HepG2 (cell line): ENCODE measurements at regions not wholly inside any gene's neighbourhood (a gene's known extent, or its start where the extent isn't known, plus 50 kb on each side); places are given as distances from the start of the nearest gene placed in this dataset.

Experiments
- ATAC-seq: fragments of 200-7000 bp; cut with Tn5 transposase; 3 replicates; pipeline ENCODE4 v1.9.1; 2020; ENCODE audit warnings: mild to moderate bottlenecking, moderate library complexity
- BruUV-seq: library from RNA; stranded (reverse); fragments of 400-500 nt; replicated peaks from 2 replicates; lab custom pipeline; 2021; lab: Mats Ljungman, UMichigan
- CTCF ChIA-PET: fragments of 300-600 bp; formaldehyde crosslinking; extraction: SDS; loops from one replicate; lab custom pipeline; 2021; ENCODE audit warnings: low total read pairs, inconsistent platforms, low intra/inter-chr PET ratio; lab: Yijun Ruan, JAX
- POLR2A ChIA-PET: fragments of 350-600 bp; sonication (Branson Sonifier 250); formaldehyde crosslinking; loops from one replicate; lab custom pipeline; 2020; ENCODE audit warnings: antibody characterized with exemption, inconsistent platforms; lab: Yijun Ruan, JAX
- DNase-seq: peaks from one replicate; pipeline ENCODE4 v3.0.0-alpha.2; 2015; ENCODE audit warnings: low spot score
- FAIRE-seq: peaks from 3 replicates; lab custom pipeline; 2011; peaks lifted over from hg19 to GRCh38; lab: Jason Lieb, UNC
- H2AFZ ChIP-seq: one replicate; pipeline ENCODE4 v1.6.1; 2011; ENCODE audit warnings: low read length, inconsistent platforms
- H3K27ac ChIP-seq: fragments of 300-600 bp; 3 replicates; pipeline ENCODE4 v1.8.0; 2011; ENCODE audit warnings: mixed run types, mild to moderate bottlenecking, mixed read lengths, low read length, inconsistent platforms; ENCODE audit not compliant: insufficient read depth; ENCODE audit errors: extremely low read length
- H3K27me3 ChIP-seq, 2 experiments: fragments of 200-600 bp in 1 of 2; 2 replicates in 1 of 2; 3 replicates in 1 of 2; pipeline versions ENCODE4 v1.6.0 to v1.8.0; 2011; ENCODE audit warnings: low read length in 2 of 2, mild to moderate bottlenecking in 2 of 2, moderate library complexity in 2 of 2, inconsistent platforms in 1 of 2; ENCODE audit not compliant: insufficient read depth in 2 of 2, control insufficient read depth in 1 of 2
- H3K36me3 ChIP-seq, 2 experiments: fragments of 200-600 bp in 1 of 2; replicated peaks in 1 of 2; 2 replicates in 1 of 2; 3 replicates in 1 of 2; pipeline versions ENCODE4 v1.5.1 to v1.8.0; 2011; ENCODE audit warnings: low read length in 2 of 2, inconsistent platforms in 1 of 2; ENCODE audit not compliant: insufficient read depth in 2 of 2, control insufficient read depth in 1 of 2
- H3K4me1 ChIP-seq: 2 replicates; pipeline ENCODE4 v1.5.1; 2012; ENCODE audit warnings: low read length, inconsistent platforms; ENCODE audit not compliant: insufficient read depth
- H3K4me2 ChIP-seq: 2 replicates; pipeline ENCODE4 v1.6.0; 2011; ENCODE audit warnings: low read depth, low read length, inconsistent platforms
- H3K4me3 ChIP-seq, 3 experiments: fragments of 200-600 bp in 1 of 3; sonication (generic), shearing (Covaris generic) in 1 of 3; replicated peaks in 1 of 3; 2 replicates each; pipeline ENCODE4 v1.5.1; 2011 to 2016; ENCODE audit warnings: low read length in 3 of 3, inconsistent platforms in 2 of 3, low read depth in 2 of 3, mild to moderate bottlenecking in 2 of 3, control low read depth in 1 of 3, mixed read lengths in 1 of 3; ENCODE audit not compliant: insufficient read depth in 1 of 3
- H3K79me2 ChIP-seq: one replicate; pipeline ENCODE4 v1.6.1; 2011; ENCODE audit warnings: low read length, inconsistent platforms; ENCODE audit not compliant: insufficient read depth
- H3K9ac ChIP-seq: 2 replicates; pipeline ENCODE4 v1.6.0; 2011; ENCODE audit warnings: mild to moderate bottlenecking, low read depth, low read length, inconsistent platforms; ENCODE audit not compliant: insufficient read depth
- H3K9me3 ChIP-seq: 2 replicates; pipeline ENCODE4 v1.5.1; 2012; ENCODE audit warnings: mild to moderate bottlenecking, low read length
- H4K20me1 ChIP-seq: 2 replicates; pipeline ENCODE4 v1.6.0; 2011; ENCODE audit warnings: inconsistent platforms, mild to moderate bottlenecking, low read length, moderate library complexity; ENCODE audit not compliant: insufficient read depth
- ARNTL ChIP-seq: sonication (generic); formaldehyde crosslinking; IDR thresholded peaks from 2 replicates; pipeline ENCODE4 v1.4.0; 2020; ENCODE audit warnings: mild to moderate bottlenecking, missing genetic modification reagents
- HNRNPUL1 ChIP-seq: fragments of 200-400 bp; formaldehyde crosslinking; IDR thresholded peaks from 2 replicates; pipeline ENCODE4 v1.6.1; 2017; ENCODE audit warnings: low read depth, mild to moderate bottlenecking, low read length, moderate library complexity
- JARID2 ChIP-seq: sonication (generic); formaldehyde crosslinking; IDR thresholded peaks from 2 replicates; pipeline ENCODE4 v1.8.1; 2023; ENCODE audit warnings: missing genetic modification reagents, inconsistent platforms; ENCODE audit not compliant: insufficient replicate concordance
- NCOA2 ChIP-seq: sonication (generic); formaldehyde crosslinking; IDR thresholded peaks from 2 replicates; pipeline ENCODE4 v1.8.0; 2022; ENCODE audit warnings: inconsistent platforms
- NFIC ChIP-seq: IDR thresholded peaks from 2 replicates; pipeline ENCODE4 v1.6.1; 2012; ENCODE audit warnings: mild to moderate bottlenecking, low read length, inconsistent platforms
- RBM22 ChIP-seq: fragments of 200-400 bp; formaldehyde crosslinking; optimal IDR thresholded peaks from 2 replicates; pipeline ENCODE3; 2017; ENCODE audit warnings: mild to moderate bottlenecking, low read length, moderate library complexity
- RFX5 ChIP-seq: IDR thresholded peaks from 2 replicates; pipeline ENCODE4 v1.6.1; 2011; ENCODE audit warnings: low read depth, low read length, improper control_type of control experiment
- SMAD9 ChIP-seq: sonication (generic); formaldehyde crosslinking; IDR thresholded peaks from 2 replicates; pipeline ENCODE4 v1.5.1; 2020; ENCODE audit warnings: mild to moderate bottlenecking, missing genetic modification reagents
- ZNF225 ChIP-seq: sonication (generic); formaldehyde crosslinking; IDR thresholded peaks from 2 replicates; pipeline ENCODE4 v1.4.0; 2020; ENCODE audit warnings: mild to moderate bottlenecking, missing genetic modification reagents
- ZNF256 ChIP-seq: sonication (generic); formaldehyde crosslinking; conservative IDR thresholded peaks from 2 replicates; pipeline ENCODE4 v1.4.0; 2020; ENCODE audit warnings: missing genetic modification reagents
- ZNF790 ChIP-seq: sonication (generic); formaldehyde crosslinking; IDR thresholded peaks from 2 replicates; pipeline ENCODE4 v1.8.0; 2022; ENCODE audit warnings: missing genetic modification reagents, mild to moderate bottlenecking, borderline replicate concordance
- WGBS: methylation state at CpG from one replicate; pipeline ENCODE4 v1.1.6; 2017; ENCODE audit warnings: low lambda C conversion rate; 5-methylcytosine and 5-hydroxymethylcytosine counted together
- in situ Hi-C: cut with HindIII; loops from 2 replicates; pipeline ENCODE4 v1.10.0; 2017; ENCODE audit warnings: low pct_unique_long_range_greater_than_20kb; ENCODE audit not compliant: extremely low pct_ligation_motif_present
- intact Hi-C: fragments of 100-400 bp; cut with micrococcal nuclease; formaldehyde crosslinking; loops from one replicate; pipeline ENCODE4 v1.10.0; 2022; ENCODE audit not compliant: unreplicated experiment
- TF ChIP-seq, protein P1 (sequence below): sonication (generic); formaldehyde crosslinking; IDR thresholded peaks from 2 replicates; pipeline ENCODE4 v1.5.0; 2020; ENCODE audit warnings: missing genetic modification reagents
- TF ChIP-seq, protein P2 (sequence below): sonication (generic); formaldehyde crosslinking; IDR thresholded peaks from 2 replicates; pipeline ENCODE4 v1.4.0; 2020; ENCODE audit warnings: mild to moderate bottlenecking, missing genetic modification reagents

DNA sequence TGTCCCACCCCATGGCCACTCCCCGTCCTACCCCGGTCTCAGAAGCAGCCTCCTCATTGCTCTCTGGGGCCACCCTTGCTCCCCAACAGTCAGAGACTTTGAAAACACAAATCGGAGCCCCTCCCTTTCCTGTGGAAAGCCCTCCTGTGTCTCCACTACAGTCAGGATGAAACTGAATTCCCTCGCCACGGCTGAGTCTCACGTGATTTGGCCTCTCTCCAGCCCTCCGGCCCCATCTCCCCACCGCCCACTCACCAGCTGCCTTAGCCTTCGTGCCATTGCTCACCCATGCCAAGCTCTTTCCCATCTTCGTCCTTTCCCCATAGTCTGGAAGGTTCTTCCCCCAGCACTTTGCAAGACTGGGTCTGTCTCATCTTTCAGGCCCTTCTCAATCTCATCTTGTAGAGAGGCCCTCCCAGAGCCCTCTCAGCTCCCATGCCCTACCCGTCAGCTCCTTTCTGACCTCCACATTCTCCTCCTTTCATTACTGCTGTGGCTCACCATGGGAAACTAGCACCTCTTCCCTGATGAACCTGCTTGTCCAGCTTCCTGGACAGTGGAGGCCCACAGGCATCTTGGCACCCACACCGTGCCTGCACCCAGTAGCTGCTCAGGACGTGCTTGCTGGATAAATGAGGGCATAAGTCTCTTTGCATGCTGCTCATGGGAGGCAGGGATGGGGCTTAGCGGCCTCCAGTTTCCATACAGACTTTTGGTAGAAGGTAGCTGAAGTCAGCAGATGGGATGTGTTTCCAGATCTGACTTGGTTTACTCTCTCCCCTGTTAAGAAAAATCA, 126.4 kb upstream of the COL5A1 start:
- BruUV-seq, result no TSS peak
- 19% methylated on average over 14 of the region's 14 CpGs for WGBS
- in situ Hi-C loops, result no loop called here

More for the DNA sequence above, 126.4 kb upstream of the COL5A1 start:
- Histone ChIP-seq H3K27ac (no peak overlapping the region), H3K36me3 (no peaks in the 10 kb centered on the region), H3K27me3 (peaks cover 9 to 56% of the 10 kb centered on the region in 2 experiments; a peak in 3 of 5 replicates), H3K9ac (no peak overlapping the region), H3K4me2 (no peak overlapping the region), H3K9me3 (no peaks in the 10 kb centered on the region), H3K79me2 (no peaks in the 10 kb centered on the region), H2AFZ (no peak overlapping the region), H3K4me3 (no peak overlapping the region), H4K20me1 (no peaks in the 10 kb centered on the region), H3K4me1 (no peaks in the 10 kb centered on the region)
- ChIA-PET POLR2A (no interaction called here), CTCF (no interaction called here)
- no peak for ATAC-seq
- TF ChIP-seq, protein P1, sequence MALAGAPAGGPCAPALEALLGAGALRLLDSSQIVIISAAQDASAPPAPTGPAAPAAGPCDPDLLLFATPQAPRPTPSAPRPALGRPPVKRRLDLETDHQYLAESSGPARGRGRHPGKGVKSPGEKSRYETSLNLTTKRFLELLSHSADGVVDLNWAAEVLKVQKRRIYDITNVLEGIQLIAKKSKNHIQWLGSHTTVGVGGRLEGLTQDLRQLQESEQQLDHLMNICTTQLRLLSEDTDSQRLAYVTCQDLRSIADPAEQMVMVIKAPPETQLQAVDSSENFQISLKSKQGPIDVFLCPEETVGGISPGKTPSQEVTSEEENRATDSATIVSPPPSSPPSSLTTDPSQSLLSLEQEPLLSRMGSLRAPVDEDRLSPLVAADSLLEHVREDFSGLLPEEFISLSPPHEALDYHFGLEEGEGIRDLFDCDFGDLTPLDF (CRISPR knock-in tag), result no peak
- no peak for TF ChIP-seq RBM22
- TF ChIP-seq ZNF256 (CRISPR knock-in tag), result no peak
- TF ChIP-seq SMAD9 (CRISPR knock-in tag), result no peak
- TF ChIP-seq, protein P2, sequence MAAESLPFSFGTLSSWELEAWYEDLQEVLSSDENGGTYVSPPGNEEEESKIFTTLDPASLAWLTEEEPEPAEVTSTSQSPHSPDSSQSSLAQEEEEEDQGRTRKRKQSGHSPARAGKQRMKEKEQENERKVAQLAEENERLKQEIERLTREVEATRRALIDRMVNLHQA, result no peak
- no peak for TF ChIP-seq RFX5
- no peak for TF ChIP-seq ZNF225
- no peak for TF ChIP-seq ARNTL
- TF ChIP-seq JARID2 (CRISPR knock-in tag), result no peak
- no peak for TF ChIP-seq NCOA2
- no peak for TF ChIP-seq NFIC
- no peak for TF ChIP-seq ZNF790 (CRISPR knock-in tag)
- TF ChIP-seq HNRNPUL1, result no peak
- DNase-seq, result no peak
- intact Hi-C loops, result no loop called here
- FAIRE-seq, result no peak
